GM18868 (cell line): ENCODE measurements at regions not wholly inside any gene's neighbourhood (a gene's known extent, or its start where the extent isn't known, plus 50 kb on each side); places are given as distances from the start of the nearest gene placed in this dataset.

Source experiments
- ATAC-seq: cut with Tn5 transposase; IDR thresholded peaks from one replicate; pipeline ENCODE4 v1.9.1; 2021; ENCODE audit warnings: mild to moderate bottlenecking, moderate library complexity; ENCODE audit not compliant: unreplicated experiment

DNA sequence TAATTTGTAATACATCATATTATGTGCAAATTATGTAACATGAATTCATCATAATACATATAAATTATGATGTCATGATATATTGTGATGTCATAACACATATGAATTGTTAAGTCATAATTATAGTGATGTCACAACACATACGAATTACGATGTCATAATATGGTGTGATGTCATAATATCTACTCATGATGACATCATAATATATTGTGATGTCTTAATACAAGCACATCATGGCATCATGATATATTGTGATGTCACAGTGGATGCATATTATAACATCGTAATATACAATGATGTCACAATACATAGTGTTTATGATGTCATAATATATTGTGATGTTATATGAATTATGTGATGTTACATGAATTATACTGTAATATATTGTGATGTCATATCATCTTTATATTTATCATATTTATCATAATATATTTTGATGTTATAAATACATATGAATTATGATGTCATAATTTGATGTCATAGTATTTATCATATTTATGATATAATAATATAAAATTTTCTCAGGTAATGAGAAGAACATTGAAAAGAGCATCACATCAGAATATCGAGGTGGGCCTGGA lies 1793.0 kb downstream of the TP53TG3F start:
- no peak for ATAC-seq

DNA sequence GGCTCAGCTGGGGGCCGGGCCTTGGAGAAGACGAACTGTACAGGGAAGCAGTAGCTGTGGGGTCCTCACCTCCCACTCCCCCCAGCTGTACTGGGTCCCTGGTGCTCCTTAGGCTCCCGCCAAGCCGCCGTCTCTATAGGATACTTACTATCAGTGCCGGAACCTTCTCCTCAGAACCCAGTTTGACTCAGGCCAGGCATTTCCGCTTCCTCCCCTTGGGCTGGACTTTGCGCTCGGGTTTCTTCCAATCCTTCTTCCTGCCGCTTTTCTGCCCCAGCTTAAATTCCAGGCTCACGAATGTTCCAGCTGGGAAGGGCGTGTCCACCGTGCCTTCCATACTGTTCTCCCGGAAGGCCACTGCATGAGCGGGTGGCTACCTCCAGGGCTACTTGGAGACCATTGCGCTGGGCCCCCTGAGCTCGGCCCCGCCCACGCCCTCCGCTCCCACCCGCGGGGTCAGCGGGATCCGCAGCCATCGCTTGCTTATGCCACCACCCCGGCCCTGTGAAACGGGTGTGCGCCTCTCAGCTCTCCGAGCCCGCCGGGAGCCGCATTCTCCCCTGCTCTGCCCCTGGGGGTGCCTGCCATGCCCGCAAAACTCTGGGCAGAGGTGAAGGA lies 1795.9 kb downstream of the TP53TG3F start:
- ATAC-seq: no peak

DNA sequence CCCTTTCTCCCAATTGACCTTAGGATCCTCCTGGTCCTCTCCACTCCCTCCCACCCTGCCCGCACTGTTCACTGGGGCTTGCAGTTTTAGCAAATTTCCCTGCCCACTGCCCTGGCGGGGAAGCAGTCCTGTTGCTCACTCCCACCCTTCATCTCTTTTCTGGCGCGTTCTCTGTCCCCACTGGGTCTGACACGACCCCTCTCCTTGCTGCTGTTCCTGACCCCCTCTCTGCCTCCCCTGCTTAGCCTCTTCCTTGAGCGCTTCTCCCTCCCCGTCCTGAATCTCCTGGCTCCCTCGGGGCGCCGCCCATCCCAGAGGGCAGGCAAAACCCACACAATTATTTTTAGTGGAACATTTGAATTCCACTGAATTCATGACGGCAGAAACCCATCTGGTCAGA lies 1796.4 kb downstream of the TP53TG3F start:
- no peak for ATAC-seq

DNA sequence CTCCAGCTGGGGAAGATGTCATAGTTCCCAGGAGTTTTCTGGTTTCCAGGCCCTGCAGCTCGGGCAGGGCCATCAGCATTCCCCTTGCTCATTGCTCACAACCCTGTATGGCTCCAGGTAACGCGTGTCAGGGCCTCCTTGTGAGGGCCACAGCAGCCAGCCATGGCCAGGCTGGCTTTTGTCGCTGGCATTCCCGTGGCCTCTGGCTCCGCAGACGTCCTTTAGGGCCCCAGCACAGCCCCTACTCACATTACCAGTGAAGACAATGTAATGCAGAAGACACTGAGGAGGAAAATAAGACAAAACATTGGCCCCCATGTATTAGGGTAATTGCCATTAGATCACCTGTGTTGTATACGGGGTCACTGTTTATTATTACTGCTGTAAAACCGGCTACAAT lies 1799.0 kb downstream of the TP53TG3F start:
- no peak for ATAC-seq

DNA sequence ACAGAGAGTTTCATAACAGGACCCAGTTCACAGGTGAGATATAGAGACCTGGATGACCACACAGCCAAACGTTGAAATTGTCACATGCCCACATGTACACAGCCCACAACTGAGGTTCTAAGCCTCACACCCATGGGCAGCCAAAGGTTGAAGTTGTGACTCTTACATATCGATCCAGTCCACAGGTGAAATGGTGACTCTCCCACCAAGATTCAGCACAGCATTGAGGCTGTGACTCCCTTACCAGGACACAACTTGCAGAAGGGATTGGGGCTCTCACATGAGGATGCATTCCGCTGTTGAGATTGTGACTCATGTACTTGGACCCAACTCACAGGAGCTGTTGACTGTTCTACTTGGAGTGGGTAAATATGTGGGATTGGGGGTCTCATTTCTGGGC lies 1836.4 kb downstream of the TP53TG3F start:
- ATAC-seq: no peak

DNA sequence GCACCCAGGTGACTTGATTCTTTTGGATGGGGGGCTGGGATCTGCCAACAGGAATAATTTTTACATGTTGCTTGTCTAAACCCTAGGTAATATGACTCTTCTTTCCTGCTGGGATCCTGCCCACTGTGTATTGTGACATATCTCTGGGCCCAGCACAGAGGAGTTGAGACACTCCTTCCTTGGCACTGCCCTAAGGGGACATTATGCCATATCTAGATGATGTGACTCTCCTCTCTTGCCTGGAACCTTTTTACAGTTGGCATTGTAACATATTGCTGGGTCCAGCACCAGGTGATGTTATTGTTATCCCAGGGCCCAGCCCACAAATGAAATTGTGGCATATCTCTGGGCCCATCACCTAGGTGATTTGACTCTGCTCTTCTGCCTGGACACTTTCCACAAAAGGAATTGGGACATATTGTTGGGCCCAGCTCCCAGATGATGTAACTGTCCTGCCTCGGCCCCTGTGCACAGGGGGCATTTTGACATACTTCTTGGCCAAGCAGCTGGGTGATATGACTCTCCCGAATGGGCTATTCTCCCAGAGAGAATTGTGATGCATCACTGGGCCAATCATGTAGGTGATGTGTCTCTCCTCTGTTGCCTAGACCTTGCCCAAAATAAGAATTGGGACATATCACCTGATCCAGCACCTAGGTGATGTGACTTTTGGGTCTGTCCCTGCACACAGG lies 1837.7 kb downstream of the TP53TG3F start:
- ATAC-seq: no peak

DNA sequence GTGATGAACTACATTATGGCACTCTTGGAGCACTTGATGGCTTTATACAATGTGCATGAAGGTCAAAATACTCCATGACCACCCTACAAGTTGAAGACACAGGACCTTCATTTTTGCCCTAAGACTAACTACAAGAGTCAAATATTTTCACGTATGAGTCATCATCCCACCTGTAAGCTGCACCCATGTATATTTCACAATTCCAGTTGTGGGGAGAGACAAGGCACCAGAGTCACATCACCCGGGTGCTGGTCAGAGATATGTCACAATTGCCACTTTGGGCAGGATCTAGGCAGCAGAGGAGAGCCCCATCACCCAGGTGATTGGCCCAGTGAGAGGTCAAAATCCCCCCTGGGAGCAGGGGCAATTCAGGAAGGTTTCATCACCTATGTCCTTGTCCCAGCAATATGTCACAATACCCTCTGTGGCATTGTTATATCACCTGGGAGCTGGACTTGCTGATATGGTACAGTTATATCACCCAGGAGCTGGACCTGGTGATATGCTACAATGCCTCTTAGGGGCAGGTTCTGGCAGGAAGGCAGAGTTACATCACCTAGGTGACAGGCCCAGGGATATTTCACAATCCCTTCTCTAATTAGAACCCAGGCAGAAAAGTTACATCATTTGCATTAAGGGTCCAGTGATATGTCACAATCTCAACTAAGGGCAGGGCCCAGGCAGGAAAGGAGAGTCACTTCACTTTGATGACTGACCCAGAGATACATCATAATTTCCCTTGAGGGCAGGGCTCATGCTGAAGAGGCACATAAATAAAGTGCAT lies 1839.2 kb downstream of the TP53TG3F start:
- ATAC-seq: no peak

DNA sequence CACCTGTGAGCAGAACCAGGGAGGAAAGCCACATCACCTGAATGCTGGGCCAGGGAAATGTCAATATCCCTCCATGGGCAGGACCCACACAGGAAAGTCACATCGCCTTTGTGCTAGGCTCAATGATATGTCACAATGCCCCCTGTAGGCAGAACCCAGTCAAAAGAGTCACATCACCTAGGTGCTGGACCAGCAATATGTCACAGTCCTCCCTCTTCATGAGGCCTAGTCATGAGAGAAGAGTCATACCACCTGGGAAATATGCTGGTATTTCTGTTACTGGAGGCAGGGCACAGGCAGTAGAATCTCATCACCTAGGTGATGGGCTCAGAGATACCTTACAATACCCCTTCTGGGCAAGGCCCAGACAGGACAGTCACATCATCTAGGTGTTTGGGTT lies 1843.4 kb downstream of the TP53TG3F start:
- no peak for ATAC-seq

DNA sequence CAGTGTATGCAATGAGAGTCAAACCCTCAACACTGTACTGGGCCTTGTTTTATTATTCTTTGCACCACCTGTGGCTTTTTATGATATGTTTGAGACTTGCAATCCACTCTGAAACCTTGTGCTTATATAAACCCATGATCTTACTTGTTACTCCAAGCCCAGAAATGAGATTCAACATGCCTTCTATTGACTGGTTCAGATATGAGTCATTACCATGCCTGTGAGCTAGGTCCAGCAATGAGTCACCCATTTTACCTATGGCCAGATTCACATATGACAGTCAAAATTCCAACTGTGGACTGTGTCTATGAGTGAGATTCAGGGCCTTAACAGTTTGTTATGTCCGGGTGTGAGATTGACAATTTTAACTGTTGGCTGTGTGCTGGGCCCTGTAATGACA lies 1846.1 kb downstream of the TP53TG3F start:
- ATAC-seq: peak; percentile 71

DNA sequence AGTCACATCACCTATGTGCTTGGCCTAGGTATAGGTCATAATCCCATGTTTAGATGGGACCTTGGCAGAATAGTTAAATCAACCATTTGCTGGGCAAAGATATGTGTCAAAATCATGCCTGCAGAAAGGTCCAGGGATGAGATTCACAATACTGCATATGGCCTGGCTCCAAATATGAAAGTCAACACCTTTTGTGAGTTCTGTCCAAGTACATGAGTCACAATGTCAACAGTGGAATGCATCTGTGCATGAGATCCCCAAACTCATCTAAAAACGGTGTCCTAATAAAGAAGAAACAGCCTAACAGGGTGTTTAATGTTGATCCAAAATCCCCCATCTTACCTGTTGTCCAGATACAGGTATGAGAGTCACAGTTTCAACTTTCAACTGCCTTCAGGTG lies 1847.5 kb downstream of the TP53TG3F start:
- no peak for ATAC-seq

DNA sequence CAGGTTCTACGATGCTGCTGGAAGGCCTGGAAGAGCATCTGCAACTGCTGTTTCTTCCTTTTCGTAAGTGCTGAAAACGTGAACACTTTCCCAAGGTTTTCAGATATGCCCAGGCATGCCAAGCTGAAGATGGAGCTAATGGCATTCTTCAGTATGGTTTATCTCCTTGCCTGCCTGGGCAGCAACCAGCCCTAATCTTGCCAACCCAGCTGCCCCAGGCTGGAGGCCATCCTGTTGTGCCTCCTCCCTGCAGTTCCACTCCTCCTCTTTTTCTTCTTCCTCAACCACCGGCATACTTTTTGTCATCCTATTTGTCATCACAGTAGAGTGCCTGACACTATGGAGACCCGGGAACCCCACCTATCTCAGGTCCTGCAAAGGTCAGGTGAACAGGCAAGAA lies 1849.3 kb downstream of the TP53TG3F start:
- no peak for ATAC-seq

DNA sequence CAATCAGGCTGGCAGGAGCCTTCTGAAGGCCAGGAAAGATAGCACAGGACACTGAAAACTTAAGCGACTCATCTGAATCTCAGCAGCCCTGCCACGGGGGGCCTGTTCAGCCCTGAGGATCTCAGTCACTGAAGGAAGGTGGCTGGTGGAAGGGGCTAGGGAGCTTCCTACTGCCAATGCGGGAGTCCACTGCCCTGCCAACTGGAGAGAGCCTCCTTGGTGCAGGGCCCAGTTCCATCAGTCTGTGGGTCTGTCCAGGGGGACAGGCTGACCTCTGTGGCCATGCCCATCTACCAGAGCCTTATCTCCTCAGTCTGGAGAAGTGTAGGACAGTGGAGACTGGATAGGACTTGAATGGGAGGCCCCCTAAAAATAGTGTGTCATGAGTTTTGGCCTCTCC lies 1851.6 kb downstream of the TP53TG3F start:
- no peak for ATAC-seq

DNA sequence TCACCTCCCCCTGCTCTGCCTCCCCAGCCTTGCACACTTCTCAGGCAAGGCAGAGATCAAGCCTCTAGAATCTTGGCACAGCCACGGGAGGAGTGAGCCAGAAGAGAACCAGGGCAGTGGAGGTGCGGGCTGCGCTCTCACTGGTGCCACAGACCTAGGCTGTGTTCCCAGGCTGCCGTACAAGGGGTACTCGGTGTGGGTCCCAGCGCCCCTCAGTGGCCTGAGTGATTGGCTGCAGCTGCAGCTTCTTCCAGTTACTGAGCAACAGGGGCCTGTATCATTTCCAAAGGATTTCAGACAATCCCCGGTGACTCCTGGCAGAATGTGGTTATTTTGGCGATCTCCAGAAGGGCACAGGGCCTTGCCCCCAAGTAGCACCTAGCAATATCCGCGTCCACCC lies 1852.1 kb downstream of the TP53TG3F start:
- ATAC-seq: no peak

DNA sequence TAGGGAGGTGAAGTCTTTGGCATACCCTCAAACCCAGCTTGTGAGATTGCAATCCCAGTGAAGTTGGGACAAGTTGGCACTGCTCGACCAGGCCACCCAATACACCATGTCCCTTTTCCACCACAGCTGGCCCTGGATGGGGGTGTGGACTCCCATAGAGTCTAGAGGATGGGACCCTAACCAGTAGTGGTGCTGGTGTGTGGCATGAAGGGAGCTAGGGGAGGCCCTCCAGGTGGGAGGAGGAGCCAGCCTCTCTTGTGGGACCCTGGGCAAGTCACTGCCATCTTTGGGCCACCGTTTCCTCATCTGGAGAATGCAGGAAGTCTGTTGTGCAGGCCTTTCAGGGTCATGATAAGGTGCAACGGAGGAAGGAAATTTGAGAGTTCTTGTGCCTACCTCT lies 1854.9 kb downstream of the TP53TG3F start:
- ATAC-seq: no peak

DNA sequence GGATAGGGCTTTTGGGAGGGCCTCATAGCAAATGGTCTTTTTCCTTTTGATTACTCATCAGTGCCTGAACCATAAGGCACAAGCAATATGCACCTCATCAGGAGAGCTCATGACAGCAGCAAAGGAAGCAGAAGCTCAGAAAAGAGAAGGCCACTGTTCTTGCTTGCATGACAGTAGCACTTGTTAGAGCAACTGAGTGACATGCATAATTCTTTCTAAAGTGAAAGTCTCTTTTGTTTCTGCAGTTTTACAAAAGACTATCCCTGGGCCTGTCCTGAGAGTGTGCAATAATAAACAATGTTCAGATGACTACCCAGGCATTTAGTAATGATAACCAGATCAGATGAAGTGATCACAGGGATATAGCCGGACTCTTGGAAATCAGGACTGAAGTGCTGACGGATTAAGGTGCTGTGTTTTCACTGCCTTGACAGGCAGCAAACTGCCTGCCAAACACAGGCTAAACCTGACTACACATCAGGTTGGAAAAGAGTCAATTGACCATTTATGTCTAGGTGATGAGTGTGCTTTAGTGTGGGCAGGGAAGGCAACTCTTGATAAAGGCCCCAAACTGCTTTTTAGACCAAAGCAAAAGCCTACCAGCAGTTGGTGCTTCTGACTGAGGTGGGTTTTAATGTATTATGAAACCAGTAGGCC lies 1860.3 kb downstream of the TP53TG3F start:
- no peak for ATAC-seq

DNA sequence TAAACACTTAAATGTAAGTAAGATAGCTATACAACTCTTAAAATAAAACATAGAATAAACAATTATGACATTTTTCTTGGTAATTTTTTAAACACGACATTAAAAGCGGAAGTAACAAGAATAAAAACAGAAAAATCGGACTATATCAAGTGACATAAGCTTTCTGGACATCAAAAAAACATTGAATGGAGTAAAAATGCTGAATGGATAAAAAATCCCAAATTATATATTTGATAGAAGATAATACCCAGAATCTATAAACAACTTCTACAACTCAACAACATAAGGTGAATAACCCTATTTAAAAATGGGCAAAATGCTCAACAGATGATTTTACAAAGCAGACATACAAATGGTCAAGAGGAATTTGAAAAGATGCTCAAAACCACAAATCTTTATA lies 1866.5 kb downstream of the TP53TG3F start:
- no peak for ATAC-seq

DNA sequence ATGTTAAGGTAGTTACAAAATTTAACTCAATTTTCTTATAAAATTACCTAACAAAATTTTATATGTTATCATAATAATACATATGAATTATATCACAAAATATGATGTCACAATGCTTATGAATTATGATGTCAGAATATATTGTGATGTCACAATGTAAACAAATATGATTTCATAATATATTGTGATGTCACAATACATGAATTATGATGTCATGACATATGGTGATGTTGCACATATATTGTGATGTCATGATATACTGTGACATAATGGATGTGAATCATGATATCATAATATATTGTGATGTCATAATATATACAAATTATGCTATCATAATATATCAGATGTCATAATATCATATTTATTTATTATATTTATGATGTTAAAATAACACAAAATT lies 1879.9 kb downstream of the TP53TG3F start:
- no peak for ATAC-seq

DNA sequence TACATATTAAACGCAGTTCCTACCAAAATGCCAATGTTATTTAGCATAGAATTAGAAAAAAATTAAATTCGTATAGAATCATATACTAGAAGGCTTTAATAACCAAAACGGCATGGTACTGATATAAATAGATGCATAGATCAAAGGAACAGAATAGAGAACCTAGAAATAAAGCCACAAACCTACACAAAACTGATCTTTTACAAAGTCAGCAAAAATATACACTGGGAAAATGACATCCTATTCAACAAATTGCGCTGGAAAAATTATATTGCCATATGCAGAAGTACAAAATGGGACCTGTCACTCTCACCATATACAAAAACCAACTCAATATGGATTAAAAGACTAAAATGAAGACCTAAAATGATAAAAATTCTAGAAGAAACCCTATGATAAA lies 1882.6 kb downstream of the TP53TG3F start:
- no peak for ATAC-seq

DNA sequence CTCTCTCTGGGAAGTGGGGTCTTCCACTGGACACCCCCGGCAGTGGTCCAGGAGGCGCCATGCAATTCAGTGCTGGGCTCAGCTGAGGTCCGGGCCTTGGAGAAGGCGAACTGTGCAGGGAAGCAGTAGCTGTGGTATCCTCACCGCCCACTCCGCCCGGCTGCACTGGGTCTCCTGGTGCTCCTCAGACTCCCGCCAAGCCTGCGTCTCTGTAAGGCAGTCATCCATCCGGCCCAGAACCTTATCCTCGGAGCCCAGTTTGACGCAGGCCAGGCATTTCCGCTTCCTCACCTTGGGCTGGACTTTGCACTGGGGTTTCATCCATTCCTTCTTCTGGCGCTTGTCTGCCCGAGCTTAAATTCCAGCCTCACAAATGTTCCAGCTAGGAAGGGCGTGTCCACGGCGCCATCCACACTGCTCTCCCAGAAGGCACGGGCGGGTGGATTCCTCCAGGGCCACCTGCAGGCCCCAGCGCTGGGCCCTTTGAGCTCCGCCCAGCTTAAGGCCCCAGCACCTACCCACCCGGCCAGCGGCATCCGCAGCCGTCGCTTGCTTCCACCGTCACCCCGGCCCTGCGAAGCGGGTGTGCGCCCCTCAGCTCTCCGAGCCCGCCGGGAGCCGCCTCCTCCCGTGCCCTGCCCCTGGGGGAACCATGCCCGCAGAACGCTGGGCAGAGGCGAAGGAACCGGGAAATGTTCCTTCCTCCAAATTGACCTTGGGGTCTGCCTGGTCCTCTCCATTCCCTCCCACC lies 1884.8 kb downstream of the TP53TG3F start:
- no peak for ATAC-seq

DNA sequence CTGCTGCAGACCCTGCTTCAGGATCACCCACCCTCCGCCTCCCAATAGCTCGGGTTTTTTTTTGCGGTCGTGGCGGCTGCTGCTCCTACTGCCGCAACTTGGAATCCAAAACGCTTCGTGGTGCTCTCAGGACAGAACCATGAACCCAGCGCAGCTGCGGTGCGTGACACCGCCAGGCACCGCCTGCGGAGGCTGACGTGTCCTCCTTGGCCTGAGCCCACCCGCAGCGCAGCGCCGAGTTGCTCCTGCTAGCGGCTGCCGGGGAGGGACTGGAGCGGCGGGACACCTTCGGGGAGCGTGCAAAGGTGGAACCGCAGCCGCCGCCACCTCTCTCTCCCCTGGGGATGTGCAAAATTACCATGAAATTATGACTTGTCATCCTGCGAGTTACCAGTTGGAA lies 1893.0 kb downstream of the TP53TG3F start:
- no peak for ATAC-seq

DNA sequence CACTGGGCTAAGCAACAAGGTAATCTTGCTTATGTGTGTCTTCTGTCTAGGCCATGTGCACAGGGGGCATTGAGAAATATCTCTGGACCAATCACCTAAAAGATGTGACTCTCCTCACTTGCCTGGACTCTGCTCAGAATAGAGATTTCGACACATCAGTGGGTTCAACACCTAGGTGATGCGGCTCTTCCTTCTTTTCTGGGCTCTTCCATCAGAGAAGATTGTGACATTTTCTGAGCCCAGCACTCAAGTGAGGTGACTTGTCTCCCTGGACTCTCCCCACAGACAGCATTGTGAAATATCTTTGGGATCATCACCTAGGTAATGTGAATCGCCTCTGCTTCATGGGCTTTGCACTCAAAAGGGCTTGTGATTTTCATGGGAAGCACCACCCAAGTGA lies 1904.1 kb downstream of the TP53TG3F start:
- ATAC-seq: no peak
